SH-SY5Y (cell line): ENCODE measurements at regions not wholly inside any gene's neighbourhood (a gene's known extent, or its start where the extent isn't known, plus 50 kb on each side); places are given as distances from the start of the nearest gene placed in this dataset.

Experiments
- GATA2 ChIP-seq: IDR thresholded peaks from 2 replicates; pipeline ENCODE4 v1.6.1; 2011; ENCODE audit warnings: mild to moderate bottlenecking, low read depth, low read length
- GATA3 ChIP-seq: IDR thresholded peaks from 2 replicates; pipeline ENCODE4 v1.6.1; 2011; ENCODE audit warnings: low read depth, mild to moderate bottlenecking, low read length, moderate library complexity

DNA sequence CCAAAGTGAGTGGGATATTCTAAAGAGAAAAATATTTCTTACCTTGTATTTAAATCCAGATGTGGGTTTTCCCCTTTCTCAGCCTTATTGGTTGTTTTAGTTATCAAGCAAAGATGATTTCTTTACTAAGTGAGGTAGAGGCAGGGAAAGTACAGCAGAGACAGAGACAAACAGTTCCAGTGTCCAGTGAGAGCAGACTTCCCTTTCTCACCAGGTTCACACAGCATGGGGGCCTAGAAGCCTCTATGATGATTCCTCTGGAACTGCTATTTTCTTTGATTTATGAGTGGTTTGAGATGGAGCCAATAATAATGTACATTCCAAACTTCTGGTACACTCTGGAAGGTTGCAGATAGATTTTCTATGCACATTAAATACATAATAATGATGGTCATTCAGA lies 234.0 kb upstream of the MARCKS start:
- TF ChIP-seq GATA3 (no peak), GATA2 (no peak)
